Left lung (tissue), 4 donors: ENCODE measurements at regions not wholly inside any gene's neighbourhood (a gene's known extent, or its start where the extent isn't known, plus 50 kb on each side); places are given as distances from the start of the nearest gene placed in this dataset.

Source experiments
- ATAC-seq: fragments of 200-7000 bp; cut with Tn5 transposase; one replicate; pipeline ENCODE4 v1.9.1; 2020; ENCODE audit warnings: moderate library complexity
- DNase-seq, 4 donors: peaks; one replicate each; pipeline ENCODE4 v3.0.0-alpha.2; 2013 to 2020
- H3K27ac ChIP-seq, 2 donors: fragments of 200-600 bp; sonication (generic) in 1 of 2; one replicate each; pipeline versions ENCODE4 v1.5.0 to v1.8.0; 2020 to 2021
- H3K27me3 ChIP-seq, 2 donors: fragments of 200-600 bp; sonication (generic) in 1 of 2; one replicate each; pipeline versions ENCODE4 v1.5.0 to v1.8.0; 2020 to 2021
- H3K36me3 ChIP-seq, 2 donors: fragments of 200-600 bp; sonication (generic) in 1 of 2; one replicate each; pipeline versions ENCODE4 v1.5.0 to v1.8.0; 2020 to 2021
- H3K4me1 ChIP-seq, 2 donors: fragments of 200-600 bp; one replicate each; pipeline ENCODE4 v1.8.0; 2021
- H3K4me3 ChIP-seq, 2 donors: fragments of 200-600 bp; sonication (generic) in 1 of 2; one replicate each; pipeline versions ENCODE4 v1.5.0 to v1.8.0; 2020 to 2021; ENCODE audit warnings: mild to moderate bottlenecking in 1 of 2
- H3K9me3 ChIP-seq, 2 donors: fragments of 200-600 bp; sonication (generic) in 1 of 2; one replicate each; pipeline versions ENCODE4 v1.5.0 to v1.8.0; 2020 to 2021
- intact Hi-C, 2 donors: fragments of 100-400 bp; cut with DNase I; formaldehyde crosslinking; loops; one replicate each; pipeline versions ENCODE4 v1.11.2 to v1.14.2; 2022
- TF ChIP-seq, protein P1 (sequence below), 2 donors: fragments of 200-600 bp; sonication (generic) in 1 of 2; IDR thresholded peaks; one replicate each; pipeline versions ENCODE4 v1.5.0 to v1.8.0; 2021; ENCODE audit warnings: antibody characterized with exemption in 2 of 2
- donor health status: DM: no; HTN: yes; CAD: no.
- donor health status: DM: no; HTN: no; CAD: no.

DNA sequence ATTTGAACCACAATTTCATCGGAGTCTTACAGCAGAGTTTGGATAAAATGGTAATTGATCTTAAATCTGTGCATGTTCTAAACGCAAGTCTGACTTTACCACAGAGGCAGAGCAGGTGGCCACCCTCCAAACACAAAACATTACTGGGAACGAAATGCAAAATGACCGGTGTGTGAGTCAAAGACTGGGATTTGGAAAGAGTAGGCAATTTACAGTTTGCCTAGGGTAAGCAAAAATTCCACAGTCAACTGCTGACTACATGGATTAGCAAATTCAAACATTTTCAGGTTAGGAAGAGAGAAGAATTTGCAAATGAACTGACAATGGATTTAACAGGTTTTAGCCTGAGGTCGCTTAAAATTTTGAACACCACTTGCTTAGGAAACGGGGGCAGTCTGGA, 444.4 kb downstream of the HDGFL1 start:
- H3K27me3 ChIP-seq = no peaks in the 10 kb centered on the region
- H3K4me3 ChIP-seq = no peak overlapping the region

DNA sequence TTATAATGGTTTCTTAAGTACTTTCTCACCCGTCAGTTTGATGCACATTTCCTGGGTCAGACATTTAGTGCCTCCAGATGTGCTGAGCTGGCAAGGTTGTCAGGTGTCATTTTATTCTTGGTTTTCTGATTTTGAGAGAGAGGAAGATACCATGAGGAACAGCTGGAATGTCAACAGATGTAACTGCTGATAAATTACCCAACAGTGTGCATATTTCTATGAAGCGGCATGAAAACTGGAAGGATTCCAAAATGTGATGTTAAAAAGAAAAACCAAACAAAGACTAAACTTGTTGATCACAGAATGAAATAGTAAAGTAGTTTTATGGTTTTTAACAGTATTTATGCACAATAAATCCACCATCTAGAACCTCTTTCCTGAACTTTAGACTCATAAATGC, 447.3 kb downstream of the HDGFL1 start:
- DNase-seq (no peak), ATAC-seq (no peak)
- H3K9me3 ChIP-seq = no peaks in the 10 kb centered on the region
- no peaks in the 10 kb centered on the region for H3K4me1 ChIP-seq
- TF ChIP-seq, protein P1, sequence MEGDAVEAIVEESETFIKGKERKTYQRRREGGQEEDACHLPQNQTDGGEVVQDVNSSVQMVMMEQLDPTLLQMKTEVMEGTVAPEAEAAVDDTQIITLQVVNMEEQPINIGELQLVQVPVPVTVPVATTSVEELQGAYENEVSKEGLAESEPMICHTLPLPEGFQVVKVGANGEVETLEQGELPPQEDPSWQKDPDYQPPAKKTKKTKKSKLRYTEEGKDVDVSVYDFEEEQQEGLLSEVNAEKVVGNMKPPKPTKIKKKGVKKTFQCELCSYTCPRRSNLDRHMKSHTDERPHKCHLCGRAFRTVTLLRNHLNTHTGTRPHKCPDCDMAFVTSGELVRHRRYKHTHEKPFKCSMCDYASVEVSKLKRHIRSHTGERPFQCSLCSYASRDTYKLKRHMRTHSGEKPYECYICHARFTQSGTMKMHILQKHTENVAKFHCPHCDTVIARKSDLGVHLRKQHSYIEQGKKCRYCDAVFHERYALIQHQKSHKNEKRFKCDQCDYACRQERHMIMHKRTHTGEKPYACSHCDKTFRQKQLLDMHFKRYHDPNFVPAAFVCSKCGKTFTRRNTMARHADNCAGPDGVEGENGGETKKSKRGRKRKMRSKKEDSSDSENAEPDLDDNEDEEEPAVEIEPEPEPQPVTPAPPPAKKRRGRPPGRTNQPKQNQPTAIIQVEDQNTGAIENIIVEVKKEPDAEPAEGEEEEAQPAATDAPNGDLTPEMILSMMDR (IDR thresholded peaks at IDR 0.05) = no peak
- H3K27ac ChIP-seq = no peak overlapping the region
- no peak overlapping the region for H3K4me3 ChIP-seq
- intact Hi-C loops = no loop called here
- no peaks in the 10 kb centered on the region for H3K36me3 ChIP-seq
- no peaks in the 10 kb centered on the region for H3K27me3 ChIP-seq

More for the DNA sequence above, 444.4 kb downstream of the HDGFL1 start:
- no peak for ATAC-seq
- Histone ChIP-seq H3K36me3 (no peaks in the 10 kb centered on the region), H3K27ac (no peak overlapping the region), H3K9me3 (peaks cover 0 to 7% of the 10 kb centered on the region in 2 donors), H3K4me1 (no peaks in the 10 kb centered on the region)
- intact Hi-C loops = no loop called here
- TF ChIP-seq, protein P1 (IDR thresholded peaks at IDR 0.05) = no peak
- DNase-seq = no peak

DNA sequence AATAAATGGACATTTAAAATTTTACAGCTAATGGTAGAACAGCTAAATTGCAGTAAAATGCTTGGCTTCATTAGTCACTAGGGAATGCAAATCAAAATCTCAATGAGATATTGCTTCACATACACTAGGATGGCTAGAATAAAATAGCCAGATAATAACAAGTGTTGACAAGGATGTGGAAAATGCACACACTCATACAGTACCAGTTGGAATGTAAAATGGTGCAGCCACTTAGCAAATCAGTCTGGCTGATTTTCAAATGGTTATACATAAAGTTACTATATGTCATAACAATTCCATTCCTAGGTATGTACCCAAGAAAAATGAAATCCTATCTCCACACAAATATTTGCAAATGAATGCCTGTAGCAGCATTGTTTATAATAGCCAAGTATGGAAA, 452.1 kb downstream of the HDGFL1 start:
- no peaks in the 10 kb centered on the region for H3K36me3 ChIP-seq
- DNase-seq (no peak), ATAC-seq (no peak)
- no peaks in the 10 kb centered on the region for H3K4me1 ChIP-seq
- peaks cover 0 to 2% of the 10 kb centered on the region in 2 donors for H3K9me3 ChIP-seq
- H3K4me3 ChIP-seq = no peak overlapping the region
- H3K27ac ChIP-seq = no peak overlapping the region
- H3K27me3 ChIP-seq = no peaks in the 10 kb centered on the region
- TF ChIP-seq, protein P1 (IDR thresholded peaks at IDR 0.05) = no peak
- intact Hi-C loops = no loop called here

DNA sequence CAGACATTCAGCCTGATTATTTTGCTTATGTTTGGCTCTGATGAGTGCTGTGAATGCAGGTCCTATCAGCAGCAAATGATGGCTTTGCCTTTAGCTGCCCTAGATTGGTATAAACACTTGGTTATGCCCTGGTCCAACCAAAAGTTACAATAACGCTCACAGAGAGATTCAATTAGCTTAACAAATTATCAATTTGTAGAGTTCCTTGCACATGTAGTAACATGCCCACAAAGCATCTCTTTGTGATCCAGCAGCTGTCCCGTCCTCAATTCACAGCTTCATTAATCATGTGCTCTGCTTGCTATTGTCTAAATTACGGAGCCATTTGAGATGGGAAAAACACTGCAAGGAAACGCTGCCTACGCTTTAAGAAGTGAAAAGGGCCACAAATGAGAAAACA, 457.9 kb downstream of the HDGFL1 start:
- Histone ChIP-seq H3K4me3 (no peak overlapping the region), H3K4me1 (no peaks in the 10 kb centered on the region), H3K9me3 (peaks cover 0 to 6% of the 10 kb centered on the region in 2 donors), H3K27ac (no peak overlapping the region), H3K36me3 (no peaks in the 10 kb centered on the region), H3K27me3 (no peaks in the 10 kb centered on the region)
- DNase-seq = no peak
- TF ChIP-seq, protein P1 (IDR thresholded peaks at IDR 0.05) = no peak
- intact Hi-C loops = no loop called here
- no peak for ATAC-seq

DNA sequence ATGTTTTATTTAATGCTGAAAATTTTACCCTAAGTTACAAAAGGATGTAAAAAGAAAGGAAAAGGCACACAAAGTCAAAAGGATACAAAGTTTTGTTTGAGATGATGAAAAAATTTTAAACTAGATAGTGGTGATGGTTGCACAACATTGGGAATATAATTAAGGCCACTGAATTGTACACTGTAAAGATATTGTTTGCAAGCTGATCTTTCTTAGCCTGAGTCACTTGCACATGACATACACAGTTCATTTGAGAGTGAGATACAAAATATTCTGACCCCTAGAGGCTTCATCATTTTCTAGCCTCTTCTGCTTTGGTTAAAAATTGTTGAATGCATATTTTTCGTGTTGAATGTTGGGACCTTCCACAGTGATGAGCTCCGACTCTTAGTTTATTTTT, 462.6 kb downstream of the HDGFL1 start:
- Histone ChIP-seq H3K27me3 (no peaks in the 10 kb centered on the region), H3K9me3 (peaks cover 0 to 4% of the 10 kb centered on the region in 2 donors), H3K27ac (no peak overlapping the region), H3K4me3 (no peak overlapping the region), H3K4me1 (no peaks in the 10 kb centered on the region), H3K36me3 (no peaks in the 10 kb centered on the region)
- TF ChIP-seq, protein P1 (IDR thresholded peaks at IDR 0.05) = no peak
- ATAC-seq = no peak
- DNase-seq = no peak
- intact Hi-C loops = no loop called here
